ENCODE measurements at regions not wholly inside any gene's neighbourhood (a gene's known extent, or its start where the extent isn't known, plus 50 kb on each side); places are given as distances from the start of the nearest gene placed in this dataset.
"Not testable (repeated sequence)": the region's sequence is repeated elsewhere in the genome, so short reads cannot be mapped to it uniquely, and the experiment has no call there.

DNA sequence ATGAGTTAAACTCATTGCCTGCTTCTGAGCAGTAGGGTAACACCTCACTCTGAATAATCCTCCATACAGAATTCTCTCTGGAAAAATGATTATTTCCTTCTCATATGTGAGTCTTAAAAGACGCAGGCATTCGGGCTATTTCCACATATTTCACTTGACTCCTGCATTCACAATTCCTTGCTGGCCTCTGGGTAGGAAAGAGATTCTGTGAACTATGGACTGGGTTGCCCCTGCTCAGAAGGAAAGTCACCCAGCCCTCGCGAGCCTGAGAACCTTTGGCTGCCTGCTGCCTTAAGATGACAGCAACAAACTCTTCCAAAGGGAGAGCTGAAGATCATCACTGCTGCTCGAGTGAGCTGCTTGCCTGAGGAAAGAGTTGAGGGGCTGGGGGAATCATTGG is 216.8 kb downstream of the BAMBI start:
- DNase-seq (ENCODE audit: low read depth in 2 of 2) = no peak

DNA sequence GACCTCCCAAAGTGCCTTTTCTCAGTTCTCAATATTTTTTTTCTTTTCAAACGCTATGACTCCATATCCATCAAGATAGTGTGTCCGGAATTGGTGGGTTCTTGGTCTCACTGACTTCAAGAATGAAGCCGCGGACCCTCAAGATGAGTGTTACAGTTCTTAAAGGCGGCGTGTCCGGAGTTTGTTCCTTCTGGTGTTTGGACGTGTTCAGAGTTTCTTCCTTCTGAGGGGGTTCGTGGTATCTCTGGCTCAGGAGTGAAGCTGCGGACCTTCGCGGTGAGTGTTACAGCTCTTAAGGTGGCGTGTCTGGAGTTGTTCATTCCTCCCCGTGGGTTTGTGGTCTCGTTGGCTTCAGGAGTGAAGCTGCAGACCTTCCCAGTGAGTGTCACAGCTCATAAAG is 218.3 kb downstream of the BAMBI start:
- not testable (repeated sequence) for DNase-seq (ENCODE audit: low read depth in 2 of 2)

DNA sequence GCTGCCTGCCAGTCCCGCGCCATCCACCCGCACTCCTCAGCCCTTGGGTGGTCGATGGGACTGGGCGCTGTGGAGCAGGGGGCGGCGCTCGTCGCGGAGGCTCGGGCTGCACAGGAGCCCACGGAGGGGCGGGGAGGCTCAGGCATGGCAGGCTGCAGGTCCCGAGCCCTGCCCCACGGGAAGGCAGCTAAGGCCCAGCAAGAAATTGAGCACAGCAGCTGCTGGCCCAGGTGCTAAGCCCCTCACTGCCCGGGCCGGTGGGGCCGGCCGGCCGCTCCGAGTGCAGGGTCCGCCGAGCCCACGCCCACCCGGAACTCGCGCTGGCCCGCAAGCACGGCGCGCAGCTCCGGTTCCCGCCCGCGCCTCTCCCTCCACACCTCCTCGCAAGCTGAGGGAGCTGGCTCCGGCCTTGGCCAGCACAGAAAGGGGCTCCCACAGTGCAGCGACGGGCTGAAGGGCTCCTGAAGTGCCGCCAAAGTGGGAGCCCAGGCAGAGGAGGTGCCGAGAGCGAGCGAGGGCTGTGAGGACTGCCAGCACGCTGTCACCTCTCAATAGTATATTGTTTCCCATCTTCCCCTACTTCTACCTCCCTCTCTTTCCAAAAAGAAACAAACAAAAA is 219.6 kb downstream of the BAMBI start:
- not testable (repeated sequence) for DNase-seq (ENCODE audit: low read depth in 2 of 2)

DNA sequence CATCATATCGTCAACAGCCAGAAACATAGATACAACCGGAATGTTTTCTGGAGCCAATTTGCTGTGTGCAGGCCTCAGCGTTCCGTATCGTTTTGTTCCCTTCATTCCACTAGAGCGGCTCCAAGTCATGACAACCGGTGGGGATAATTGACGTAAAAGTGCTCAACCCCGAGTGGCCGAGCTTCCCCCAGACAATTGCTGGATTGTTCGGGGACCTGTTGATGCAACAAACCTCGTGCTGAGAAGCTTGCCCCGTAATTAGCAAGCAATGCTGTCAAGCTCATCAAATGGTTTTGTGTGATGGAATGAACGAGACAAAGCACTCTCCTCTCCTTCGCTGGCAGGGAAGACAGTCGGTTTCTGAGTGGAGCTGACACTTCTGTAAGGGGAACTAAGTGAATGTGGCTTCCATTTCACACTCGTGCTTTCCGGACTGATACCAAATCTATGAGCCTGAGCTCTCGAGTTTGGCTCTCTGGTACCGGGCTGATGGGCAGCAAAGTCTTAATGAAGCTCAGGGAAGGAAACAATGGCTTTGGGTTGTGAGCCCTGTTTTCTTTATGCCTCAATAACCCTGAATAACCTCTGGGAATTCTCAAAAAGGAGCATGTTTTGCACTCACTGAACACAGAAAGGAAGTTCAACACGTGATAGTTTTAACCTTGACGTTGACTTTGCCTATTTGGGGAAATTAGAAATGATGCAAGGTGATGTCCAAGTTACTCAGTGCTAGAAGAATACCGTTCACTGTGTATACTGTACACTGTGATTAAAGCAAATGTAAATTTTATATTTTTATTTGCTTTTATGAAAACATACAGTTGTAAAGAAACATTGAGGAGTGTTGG is 220.5 kb downstream of the BAMBI start:
- no peak for DNase-seq (ENCODE audit: low read depth in 2 of 2)

DNA sequence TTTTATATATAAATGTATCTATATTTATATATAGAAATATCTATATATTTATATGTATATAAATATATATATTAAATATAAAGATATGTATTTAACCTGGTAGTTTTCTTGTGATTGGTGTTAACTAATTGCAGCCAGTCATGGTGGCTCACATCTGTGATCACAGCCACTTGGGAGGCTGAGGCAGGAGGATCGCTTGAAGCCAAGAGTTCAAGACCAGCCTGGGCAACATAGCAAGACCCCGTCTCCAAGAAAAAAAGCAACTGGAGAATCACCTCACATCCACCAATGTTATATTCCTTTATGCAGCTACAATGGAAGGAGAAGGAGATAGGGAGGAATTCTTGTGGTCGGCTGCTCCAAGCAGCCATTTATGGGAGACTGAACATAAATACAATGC is 224.9 kb downstream of the BAMBI start:
- DNase-seq (ENCODE audit: low read depth in 2 of 2) = no peak

DNA sequence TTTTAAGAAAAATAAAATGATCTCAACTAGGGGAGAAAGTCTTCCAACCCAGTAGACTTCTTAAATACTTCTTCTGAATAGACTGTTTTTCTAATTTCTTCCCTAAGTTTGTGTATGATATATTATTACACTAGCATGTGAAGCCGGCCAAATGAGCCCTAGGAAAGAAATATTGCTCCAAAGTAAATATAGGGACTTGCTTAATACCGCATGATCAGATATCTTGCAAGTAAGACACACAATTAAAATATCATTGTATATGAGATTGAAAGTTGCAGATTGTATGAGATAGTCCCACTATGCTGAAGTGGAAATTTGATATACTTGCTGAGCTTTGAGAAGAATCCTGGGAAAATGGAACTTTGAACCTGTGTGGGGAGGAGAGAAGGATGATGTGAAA is 225.7 kb downstream of the BAMBI start:
- no peak for DNase-seq (ENCODE audit: low read depth in 2 of 2)

DNA sequence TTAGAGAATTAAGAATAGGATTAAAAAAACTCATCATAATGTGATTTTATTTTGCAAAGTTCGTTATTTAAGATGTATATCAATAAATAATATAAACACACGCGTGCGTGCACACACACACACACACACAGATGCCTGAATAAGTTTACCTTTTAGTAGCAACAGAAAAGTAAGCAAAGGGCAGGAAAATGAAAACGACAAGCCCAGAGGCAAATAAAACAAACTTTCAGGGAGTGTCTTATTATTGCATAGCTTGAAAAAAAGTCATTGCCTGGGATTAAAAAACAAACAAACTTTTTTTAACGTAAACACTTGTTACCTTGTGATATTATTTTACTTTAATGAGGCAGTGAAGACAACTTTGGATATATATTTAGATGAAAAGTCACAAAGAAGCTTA is 226.4 kb downstream of the BAMBI start:
- DNase-seq (ENCODE audit: low read depth in 2 of 2) = no peak

GRCh38 chr10:28905371-28905770 is 228.1 kb downstream of the BAMBI start:
- no peak for DNase-seq (ENCODE audit: low read depth in 2 of 2)

DNA sequence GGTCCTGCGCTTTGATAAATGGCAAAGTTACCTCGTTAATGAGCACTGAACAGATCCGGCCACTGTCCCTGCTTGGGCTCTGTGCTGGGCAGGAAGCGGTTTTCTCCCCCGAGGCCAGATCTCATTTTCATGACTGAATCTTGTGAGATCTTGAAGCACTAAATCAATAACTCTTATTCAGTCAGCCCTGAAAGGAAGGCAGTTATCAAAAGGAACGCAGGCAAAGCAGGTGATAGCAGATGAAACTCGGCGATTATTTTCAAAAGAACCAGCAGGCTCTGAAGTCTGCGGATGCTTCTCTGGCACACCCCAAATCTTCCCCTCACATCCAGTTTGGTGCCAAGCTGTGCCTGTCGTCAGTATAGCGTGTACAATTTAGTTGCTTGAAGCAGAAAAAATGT is 228.7 kb downstream of the BAMBI start:
- no peak for DNase-seq (ENCODE audit: low read depth in 2 of 2)

DNA sequence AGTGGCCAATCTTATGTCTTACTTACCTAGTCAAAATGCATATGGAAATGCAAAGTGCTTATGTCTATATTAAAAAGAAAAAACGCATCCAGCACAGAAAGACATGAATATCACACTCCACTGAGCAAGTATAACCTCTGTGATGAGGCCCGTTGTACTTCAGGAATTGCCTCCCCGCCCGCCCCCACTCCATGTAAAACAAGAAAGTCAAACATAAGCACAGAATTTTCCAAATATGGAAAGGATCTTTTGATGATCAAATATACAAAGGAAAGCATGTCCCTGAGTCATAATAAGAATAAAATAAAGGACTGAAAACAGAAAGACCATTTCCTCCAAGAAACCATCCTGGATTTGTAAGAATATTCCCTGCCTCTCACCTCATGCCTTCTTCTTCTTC is 229.1 kb downstream of the BAMBI start:
- no peak for DNase-seq (ENCODE audit: low read depth in 2 of 2)

GRCh38 chr10:28906934-28907333 is 229.6 kb downstream of the BAMBI start:
- no peak for DNase-seq (ENCODE audit: low read depth in 2 of 2)

- no peak for DNase-seq (ENCODE audit: low read depth in 2 of 2)
Measured at GRCh38 chr10:28909875-28910274, 232.6 kb downstream of the BAMBI start.

DNA sequence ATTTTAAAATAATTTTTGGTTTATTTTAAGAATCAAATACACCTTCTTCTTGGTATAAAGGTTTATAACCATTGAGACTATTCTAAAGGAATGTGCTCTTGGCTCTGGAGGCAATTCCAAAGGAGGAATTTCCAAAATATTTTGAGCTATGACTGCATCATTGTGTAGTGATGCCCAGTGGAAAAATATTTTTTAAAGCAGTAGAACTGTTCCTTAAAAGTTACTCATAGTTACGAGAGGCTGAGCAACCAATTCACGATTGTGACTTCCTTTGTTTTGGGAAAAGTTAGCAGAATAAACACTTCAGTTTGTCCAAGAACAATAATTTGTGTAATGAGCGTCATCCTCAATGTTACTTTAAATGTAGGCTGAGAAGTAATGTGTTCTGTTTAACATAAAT is 233.6 kb downstream of the BAMBI start:
- DNase-seq (ENCODE audit: low read depth in 2 of 2) = no peak

GRCh38 chr10:28911511-28911910 is 234.2 kb downstream of the BAMBI start:
- not testable (repeated sequence) for DNase-seq (ENCODE audit: low read depth in 2 of 2)

DNA sequence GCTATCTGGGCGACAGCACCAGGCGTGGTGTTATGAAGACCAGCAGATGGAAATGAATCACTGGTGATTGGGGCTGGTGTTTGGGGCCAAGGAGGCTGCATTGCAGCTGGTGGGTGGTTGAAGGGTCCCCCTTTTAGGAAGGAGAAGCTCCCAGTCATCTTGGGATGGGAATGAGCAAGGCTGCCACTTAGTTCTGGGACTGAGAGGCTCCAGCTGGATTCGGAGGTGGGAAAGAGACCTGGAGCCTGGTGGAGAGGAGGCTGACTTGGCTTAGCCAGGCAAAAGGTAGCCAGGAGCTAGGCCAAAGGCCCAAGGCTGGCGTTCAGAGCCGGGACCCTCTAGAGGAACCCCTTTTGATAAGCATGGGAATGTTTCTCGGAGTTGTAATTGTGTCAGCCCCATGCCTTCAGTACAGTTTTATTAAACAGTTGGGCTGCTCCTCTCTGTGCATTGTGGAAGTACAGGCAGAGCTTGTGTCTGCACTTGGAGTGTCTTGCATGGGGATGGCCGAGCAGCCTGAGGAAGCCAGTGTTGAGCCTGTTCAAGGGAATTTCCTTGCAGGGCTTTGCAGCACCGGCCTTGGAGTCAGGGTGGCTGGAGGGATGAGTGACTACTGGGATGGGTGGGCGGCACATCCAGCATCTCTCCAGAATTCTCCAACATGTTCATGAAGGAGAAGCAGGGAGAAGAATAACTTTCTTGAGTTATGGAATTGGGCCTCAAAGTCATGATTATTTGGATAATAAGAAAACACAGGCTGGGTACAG is 234.9 kb downstream of the BAMBI start:
- DNase-seq (ENCODE audit: low read depth in 2 of 2) = no peak

DNA sequence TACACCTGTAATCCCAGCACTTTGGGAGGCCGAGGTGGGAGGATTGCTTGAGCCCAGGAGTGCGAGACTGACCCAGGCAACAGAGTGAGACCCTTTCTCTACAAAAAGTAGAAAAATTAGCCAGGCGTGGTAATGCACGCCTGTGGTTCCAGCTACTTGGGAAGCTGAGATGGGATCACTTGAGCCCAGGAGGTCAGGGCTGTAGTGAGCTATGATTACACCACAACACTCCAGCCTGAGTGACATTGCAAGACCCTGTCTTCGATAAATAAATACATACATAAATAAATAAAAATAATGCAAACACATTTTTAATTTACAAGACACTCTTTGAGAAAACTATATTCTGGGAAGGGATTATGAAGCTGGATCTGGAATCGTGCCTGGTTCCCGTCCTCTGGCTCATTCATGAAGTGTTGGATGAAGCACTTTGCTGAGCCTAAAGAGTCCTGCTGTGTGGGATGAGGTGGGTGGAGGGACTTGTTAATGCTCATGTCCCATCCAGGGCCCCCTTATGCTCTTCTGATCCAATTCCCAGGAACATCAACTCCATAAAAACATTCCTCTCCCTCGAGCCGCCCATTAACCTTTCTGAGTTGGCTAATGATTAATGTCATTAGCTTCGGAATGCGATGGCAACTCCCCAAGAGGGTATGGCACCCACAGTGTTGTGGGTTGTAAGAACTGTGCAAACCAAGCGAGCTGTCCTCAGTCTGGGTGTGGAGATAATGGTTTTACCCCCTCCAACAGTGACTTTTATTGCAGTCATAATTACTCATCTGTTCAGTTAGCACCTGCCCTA is 236.3 kb downstream of the BAMBI start:
- no peak for DNase-seq (ENCODE audit: low read depth in 2 of 2)

GRCh38 chr10:28914701-28915100 is 237.4 kb downstream of the BAMBI start:
- DNase-seq (ENCODE audit: low read depth in 2 of 2) = no peak

DNA sequence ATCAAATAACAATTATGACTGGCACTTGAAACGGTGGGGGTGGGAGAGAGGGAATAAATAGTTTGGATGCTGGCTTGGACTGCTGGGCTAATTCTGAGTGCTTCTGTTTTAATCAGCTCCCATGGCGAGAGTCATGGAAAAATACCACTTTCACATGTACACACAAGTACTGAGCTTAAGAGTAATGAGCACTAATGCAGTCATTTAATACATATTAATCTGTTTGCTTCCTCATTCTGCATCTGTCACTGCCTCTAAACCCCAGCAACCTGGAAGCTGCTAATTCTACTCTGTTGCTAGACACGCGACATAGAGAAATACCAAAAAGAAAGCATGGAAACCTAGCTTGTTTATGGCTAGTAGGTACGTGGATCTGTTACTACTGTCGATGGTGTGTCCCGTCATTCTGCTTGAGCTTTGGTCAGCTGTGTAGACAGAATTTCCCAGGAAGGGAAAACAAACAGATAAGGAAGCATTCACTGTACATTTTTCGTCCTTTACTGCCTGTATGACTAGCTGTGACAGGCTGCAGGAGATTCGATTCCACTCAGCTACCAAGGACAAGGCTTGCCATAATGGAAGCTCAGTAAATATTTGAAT is 238.8 kb downstream of the BAMBI start:
- no peak for DNase-seq (ENCODE audit: low read depth in 2 of 2)

DNA sequence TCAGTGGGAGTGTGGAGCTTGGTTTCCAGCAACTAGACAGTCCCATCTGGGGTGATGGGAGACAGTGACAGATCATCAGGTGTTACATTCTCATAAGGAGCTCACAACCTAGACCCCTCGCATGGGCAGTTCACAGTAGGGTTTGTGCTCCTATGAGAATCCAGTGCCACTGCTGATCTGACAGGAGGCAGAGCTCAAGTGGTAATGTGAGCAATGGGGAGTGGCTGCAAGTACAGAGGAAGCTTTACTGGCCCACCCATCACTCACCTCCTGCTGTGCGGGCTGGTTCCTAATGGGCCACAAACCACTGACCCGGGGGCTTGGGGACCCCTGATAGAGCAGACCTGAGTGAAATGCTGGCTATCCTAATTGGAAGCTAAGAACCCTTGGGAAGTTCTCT is 242.8 kb downstream of the BAMBI start:
- DNase-seq (ENCODE audit: low read depth in 2 of 2) = no peak

DNA sequence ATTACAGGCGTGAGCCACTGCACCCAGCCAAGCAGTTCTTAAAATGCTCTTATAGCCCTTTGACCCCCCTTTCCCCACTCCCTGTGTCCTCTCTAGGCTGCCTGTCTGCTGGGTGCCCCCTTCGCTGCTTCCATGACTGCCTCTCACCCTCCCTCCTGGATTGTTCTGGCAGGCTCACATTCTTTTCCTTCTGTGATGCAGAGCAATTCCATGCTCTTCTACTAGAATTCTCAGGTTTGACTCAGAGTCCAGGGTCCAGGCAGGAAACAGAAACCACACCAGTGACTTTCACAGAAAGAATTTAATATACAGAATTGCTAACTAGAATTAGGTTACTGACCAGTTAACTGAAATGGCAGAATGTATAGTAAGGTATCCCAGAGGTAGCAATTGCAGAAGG is 244.8 kb downstream of the BAMBI start:
- DNase-seq (ENCODE audit: low read depth in 2 of 2) = no peak

GRCh38 chr10:28922861-28923260 is 245.5 kb downstream of the BAMBI start:
- DNase-seq (ENCODE audit: low read depth in 2 of 2) = no peak

DNA sequence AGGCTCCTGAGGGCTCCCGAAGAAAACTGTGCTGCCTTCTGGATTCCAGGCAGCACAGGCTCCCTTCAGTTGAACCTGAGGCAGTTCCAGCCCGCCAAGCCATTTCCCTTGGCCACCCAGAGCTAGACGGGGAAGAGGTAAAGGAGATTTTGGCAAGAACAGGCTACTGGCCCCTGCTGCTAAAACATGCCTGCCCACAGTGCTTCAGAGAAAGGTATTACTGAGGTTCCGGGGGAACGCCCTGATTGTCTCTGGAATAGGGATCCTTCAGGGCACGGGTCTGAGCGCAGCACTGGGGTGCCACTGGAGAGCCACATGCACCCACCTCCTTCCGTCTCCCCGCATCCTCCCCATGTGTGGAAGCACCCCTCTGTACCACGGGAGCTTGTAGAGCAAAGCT is 247.4 kb downstream of the BAMBI start:
- DNase-seq (ENCODE audit: low read depth in 2 of 2) = no peak

All from stimulated activated CD8-positive, alpha-beta memory T cell treated with anti-CD3 and anti-CD28 coated beads, Interleukin-7, amount 100 ng/mL, for 4 hours (primary cell).